RWPE2 (cell line): ENCODE measurements at regions not wholly inside any gene's neighbourhood (a gene's known extent, or its start where the extent isn't known, plus 50 kb on each side); places are given as distances from the start of the nearest gene placed in this dataset.

Source experiments
- ATAC-seq: fragments of 200-7000 bp; cut with Tn5 transposase; 3 replicates; pipeline ENCODE4 v1.9.1; 2021; ENCODE audit warnings: low read depth
- DNase-seq: peaks from one replicate; pipeline ENCODE4 v3.0.0-alpha.2; 2020; ENCODE audit warnings: low spot score
- H3K27ac ChIP-seq: fragments of 450-650 bp; 2 replicates; pipeline ENCODE4 v1.5.1; 2017; ENCODE audit warnings: mild to moderate bottlenecking; ENCODE audit not compliant: poor library complexity, severe bottlenecking
- H3K27me3 ChIP-seq: fragments of 250-450 bp; sonication (Bioruptor Pico); 2 replicates; pipeline ENCODE4 v1.5.1; 2021; ENCODE audit warnings: mild to moderate bottlenecking, moderate library complexity; ENCODE audit not compliant: insufficient read depth, poor library complexity, severe bottlenecking
- H3K36me3 ChIP-seq: fragments of 250-450 bp; sonication (Bioruptor Pico); 2 replicates; pipeline ENCODE4 v1.5.1; 2020; ENCODE audit warnings: low read depth, mild to moderate bottlenecking, moderate library complexity
- H3K4me1 ChIP-seq: fragments of 250-450 bp; sonication (Bioruptor Pico); 2 replicates; pipeline ENCODE4 v1.5.1; 2021; ENCODE audit warnings: mild to moderate bottlenecking, moderate library complexity; ENCODE audit not compliant: insufficient read depth, poor library complexity, severe bottlenecking
- H3K4me3 ChIP-seq: fragments of 250-450 bp; sonication (Bioruptor Pico); 2 replicates; pipeline ENCODE4 v1.5.1; 2021; ENCODE audit warnings: mild to moderate bottlenecking, moderate library complexity; ENCODE audit not compliant: severe bottlenecking
- H3K9me3 ChIP-seq: fragments of 250-450 bp; sonication (Bioruptor Pico); 2 replicates; pipeline ENCODE4 v1.5.1; 2021; ENCODE audit warnings: mild to moderate bottlenecking, moderate library complexity; ENCODE audit not compliant: severe bottlenecking
- CTCF ChIP-seq: fragments of 450-650 bp; IDR thresholded peaks from one replicate; pipeline ENCODE4 v1.5.1; 2017; ENCODE audit warnings: mild to moderate bottlenecking, moderate library complexity; ENCODE audit not compliant: poor library complexity, severe bottlenecking

- Histone ChIP-seq H3K4me3 (no peak overlapping the region), H3K36me3 (peaks cover 4% of the 10 kb centered on the region; the same call in 1 of the 2 replicates), H3K9me3 (no peaks in the 10 kb centered on the region), H3K27ac (no peak overlapping the region), H3K4me1 (peaks cover 8% of the 10 kb centered on the region), H3K27me3 (no peaks in the 10 kb centered on the region)
- TF ChIP-seq CTCF = no peak
- ATAC-seq (no peak), DNase-seq (no peak)
Observed at GRCh38 chr4:60652933-60653332, 547.2 kb upstream of the ADGRL3 start.

GRCh38 chr4:60655356-60655755 lies 544.8 kb upstream of the ADGRL3 start:
- no peak overlapping the region for H3K4me3 ChIP-seq
- H3K27me3 ChIP-seq = no peaks in the 10 kb centered on the region
- ATAC-seq = no peak
- no peaks in the 10 kb centered on the region for H3K9me3 ChIP-seq
- H3K4me1 ChIP-seq = peaks cover 12% of the 10 kb centered on the region
- TF ChIP-seq CTCF = no peak
- DNase-seq = no peak
- H3K27ac ChIP-seq = no peak overlapping the region
- H3K36me3 ChIP-seq = peaks cover 4% of the 10 kb centered on the region; the same call in 1 of the 2 replicates

GRCh38 chr4:60656171-60656570 lies 544.0 kb upstream of the ADGRL3 start:
- Histone ChIP-seq H3K4me1 (peaks cover 12% of the 10 kb centered on the region), H3K4me3 (no peak overlapping the region), H3K27me3 (no peaks in the 10 kb centered on the region), H3K27ac (no peak overlapping the region), H3K36me3 (peaks cover 4% of the 10 kb centered on the region; the same call in 1 of the 2 replicates), H3K9me3 (no peaks in the 10 kb centered on the region)
- DNase-seq (no peak), ATAC-seq (no peak)
- TF ChIP-seq CTCF = peak; percentile 16

- ATAC-seq (no peak), DNase-seq (no peak)
- Histone ChIP-seq H3K9me3 (peaks cover 2% of the 10 kb centered on the region), H3K27ac (no peak overlapping the region), H3K27me3 (no peaks in the 10 kb centered on the region), H3K36me3 (peaks cover 4% of the 10 kb centered on the region; the same call in 1 of the 2 replicates), H3K4me1 (peaks cover 12% of the 10 kb centered on the region), H3K4me3 (no peak overlapping the region)
- TF ChIP-seq CTCF = no peak
Observed at GRCh38 chr4:60657041-60657440, 543.1 kb upstream of the ADGRL3 start.

GRCh38 chr4:60657807-60658206 lies 542.3 kb upstream of the ADGRL3 start:
- no peak overlapping the region for H3K4me3 ChIP-seq
- no peak for ATAC-seq

More at GRCh38 chr4:60657807-60658206, 542.3 kb upstream of the ADGRL3 start:
- DNase-seq = no peak
- no peak for TF ChIP-seq CTCF
- peaks cover 4% of the 10 kb centered on the region; the same call in 1 of the 2 replicates for H3K36me3 ChIP-seq
- H3K27me3 ChIP-seq = no peaks in the 10 kb centered on the region
- peaks cover 12% of the 10 kb centered on the region for H3K4me1 ChIP-seq
- H3K9me3 ChIP-seq = peaks cover 2% of the 10 kb centered on the region
- H3K27ac ChIP-seq = no peak overlapping the region
